ENCODE measurements at regions not wholly inside any gene's neighbourhood (a gene's known extent, or its start where the extent isn't known, plus 50 kb on each side); places are given as distances from the start of the nearest gene placed in this dataset.

GRCh38 chr5:29924107-29924506 lies 1269.4 kb upstream of the CDH6 start:
- Histone ChIP-seq H3K27me3 (ENCODE audit: insufficient read depth, poor library complexity, severe bottlenecking) (no peaks in the 10 kb centered on the region), H3K4me3 (replicated peaks; ENCODE audit: insufficient read depth, low read length) (no peak overlapping the region), H3K27ac (replicated peaks) (no peak overlapping the region)
- TF ChIP-seq POLR2AphosphoS5 (IDR thresholded peaks at IDR 0.05; ENCODE audit: low read depth) (no peak), GABPA (IDR thresholded peaks at IDR 0.05; ENCODE audit: low read depth) (no peak), CTCF (IDR thresholded peaks at IDR 0.05; ENCODE audit: insufficient read depth, low read length) (no peak), SPI1 (IDR thresholded peaks at IDR 0.05; ENCODE audit: borderline replicate concordance, low read depth) (no peak), REST (IDR thresholded peaks at IDR 0.05; ENCODE audit: insufficient replicate concordance, low read depth) (no peak)
- no peak for DNase-seq (ENCODE audit: low read depth in 1 of 2, low spot score in 1 of 2)

- no peak overlapping the region for H3K27ac ChIP-seq (replicated peaks)
- H3K27me3 ChIP-seq (ENCODE audit: insufficient read depth, poor library complexity, severe bottlenecking), result no peaks in the 10 kb centered on the region
- H3K4me3 ChIP-seq (replicated peaks; ENCODE audit: insufficient read depth, low read length), result no peak overlapping the region
- TF ChIP-seq GABPA (IDR thresholded peaks at IDR 0.05; ENCODE audit: low read depth), result no peak
- TF ChIP-seq REST (IDR thresholded peaks at IDR 0.05; ENCODE audit: insufficient replicate concordance, low read depth), result no peak
- TF ChIP-seq POLR2AphosphoS5 (IDR thresholded peaks at IDR 0.05; ENCODE audit: low read depth), result no peak
- TF ChIP-seq CTCF (IDR thresholded peaks at IDR 0.05; ENCODE audit: insufficient read depth, low read length), result no peak
- no peak for TF ChIP-seq SPI1 (IDR thresholded peaks at IDR 0.05; ENCODE audit: borderline replicate concordance, low read depth)
- no peak for DNase-seq (ENCODE audit: low read depth in 1 of 2, low spot score in 1 of 2)
Observed at GRCh38 chr5:29905626-29906353, 1287.7 kb upstream of the CDH6 start.

GRCh38 chr5:29902859-29903258 lies 1290.6 kb upstream of the CDH6 start:
- Histone ChIP-seq H3K27me3 (ENCODE audit: insufficient read depth, poor library complexity, severe bottlenecking) (no peaks in the 10 kb centered on the region), H3K27ac (replicated peaks) (no peak overlapping the region), H3K4me3 (replicated peaks; ENCODE audit: insufficient read depth, low read length) (no peak overlapping the region)
- no peak for TF ChIP-seq CTCF (IDR thresholded peaks at IDR 0.05; ENCODE audit: insufficient read depth, low read length)
- TF ChIP-seq SPI1 (IDR thresholded peaks at IDR 0.05; ENCODE audit: borderline replicate concordance, low read depth), result no peak
- TF ChIP-seq POLR2AphosphoS5 (IDR thresholded peaks at IDR 0.05; ENCODE audit: low read depth), result no peak
- no peak for TF ChIP-seq REST (IDR thresholded peaks at IDR 0.05; ENCODE audit: insufficient replicate concordance, low read depth)
- TF ChIP-seq GABPA (IDR thresholded peaks at IDR 0.05; ENCODE audit: low read depth), result no peak
- no peak for DNase-seq (ENCODE audit: low read depth in 1 of 2, low spot score in 1 of 2)

All from HL-60 (cell line).